ENCODE measurements at regions not wholly inside any gene's neighbourhood (a gene's known extent, or its start where the extent isn't known, plus 50 kb on each side); places are given as distances from the start of the nearest gene placed in this dataset.

DNA sequence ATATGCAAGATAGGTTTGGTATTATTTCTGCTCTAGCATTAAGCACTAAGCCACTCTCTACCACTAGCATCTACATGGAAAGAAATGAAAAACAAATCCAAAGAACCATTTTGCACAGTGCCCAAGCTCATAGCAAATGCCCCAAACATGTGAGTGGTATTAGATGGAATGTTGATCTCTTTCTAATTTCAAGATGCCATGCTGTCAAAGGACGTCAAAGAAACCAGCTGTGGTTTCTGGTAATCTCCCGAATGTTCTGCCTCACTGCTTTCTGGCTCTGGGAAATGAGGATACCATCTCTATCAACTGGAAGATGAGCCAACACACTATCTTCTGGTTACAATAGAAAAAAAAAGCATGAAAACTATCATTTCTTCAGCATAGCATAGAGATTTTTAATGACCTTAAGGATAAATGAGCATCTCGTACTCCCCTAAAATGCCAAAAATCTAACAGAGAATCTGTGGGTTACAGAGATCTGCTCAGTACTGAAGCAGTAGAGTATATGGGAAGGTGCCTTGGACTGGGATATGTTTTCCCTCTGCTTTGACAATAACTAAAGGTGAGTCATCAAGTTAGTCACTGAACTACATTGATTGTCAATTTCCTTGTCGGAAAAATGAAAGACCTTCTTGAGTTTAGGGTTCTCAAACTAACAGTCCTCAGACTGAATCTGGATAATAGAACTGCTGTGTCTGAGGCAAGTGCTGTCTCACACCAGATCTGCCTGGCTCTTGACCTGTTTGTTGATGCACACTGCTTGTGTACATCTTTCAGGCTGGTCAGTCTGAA lies 244.8 kb upstream of the NCKAP5 start:
- TF ChIP-seq, protein P1, sequence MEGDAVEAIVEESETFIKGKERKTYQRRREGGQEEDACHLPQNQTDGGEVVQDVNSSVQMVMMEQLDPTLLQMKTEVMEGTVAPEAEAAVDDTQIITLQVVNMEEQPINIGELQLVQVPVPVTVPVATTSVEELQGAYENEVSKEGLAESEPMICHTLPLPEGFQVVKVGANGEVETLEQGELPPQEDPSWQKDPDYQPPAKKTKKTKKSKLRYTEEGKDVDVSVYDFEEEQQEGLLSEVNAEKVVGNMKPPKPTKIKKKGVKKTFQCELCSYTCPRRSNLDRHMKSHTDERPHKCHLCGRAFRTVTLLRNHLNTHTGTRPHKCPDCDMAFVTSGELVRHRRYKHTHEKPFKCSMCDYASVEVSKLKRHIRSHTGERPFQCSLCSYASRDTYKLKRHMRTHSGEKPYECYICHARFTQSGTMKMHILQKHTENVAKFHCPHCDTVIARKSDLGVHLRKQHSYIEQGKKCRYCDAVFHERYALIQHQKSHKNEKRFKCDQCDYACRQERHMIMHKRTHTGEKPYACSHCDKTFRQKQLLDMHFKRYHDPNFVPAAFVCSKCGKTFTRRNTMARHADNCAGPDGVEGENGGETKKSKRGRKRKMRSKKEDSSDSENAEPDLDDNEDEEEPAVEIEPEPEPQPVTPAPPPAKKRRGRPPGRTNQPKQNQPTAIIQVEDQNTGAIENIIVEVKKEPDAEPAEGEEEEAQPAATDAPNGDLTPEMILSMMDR (conservative IDR thresholded peaks at IDR 0.05; ENCODE audit: low read length) = no peak
- H3K4me3 ChIP-seq (ENCODE audit: low read length) = no peak overlapping the region
- peak; percentile 31 for DNase-seq (ENCODE audit: low read depth)

GRCh38 chr2:133814890-133815289 lies 246.6 kb upstream of the NCKAP5 start:
- no peak overlapping the region for H3K4me3 ChIP-seq (ENCODE audit: low read length)
- TF ChIP-seq, protein P1 (conservative IDR thresholded peaks at IDR 0.05; ENCODE audit: low read length) = no peak
- no peak for DNase-seq (ENCODE audit: low read depth)

DNA sequence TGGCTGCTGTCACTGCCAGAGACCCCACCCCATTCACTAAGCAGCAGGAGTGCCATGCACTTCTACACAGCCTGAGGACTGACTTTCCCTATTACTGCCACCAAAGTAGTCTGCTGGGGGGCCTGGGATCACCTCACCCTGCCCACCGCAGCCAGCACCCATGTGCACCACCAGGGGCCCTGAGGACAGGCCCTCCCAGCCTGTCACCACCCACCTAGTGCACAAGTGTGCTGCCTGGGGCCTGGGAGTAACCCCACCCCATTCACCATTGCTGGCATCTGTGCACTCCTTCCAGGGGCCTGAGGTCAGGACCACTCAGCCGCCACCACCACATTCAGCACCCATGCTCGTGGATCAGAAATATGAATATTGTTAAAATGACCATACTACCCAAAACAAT lies 247.8 kb upstream of the NCKAP5 start:
- no peak overlapping the region for H3K4me3 ChIP-seq (ENCODE audit: low read length)
- TF ChIP-seq, protein P1 (conservative IDR thresholded peaks at IDR 0.05; ENCODE audit: low read length) = no peak
- DNase-seq (ENCODE audit: low read depth) = no peak

DNA sequence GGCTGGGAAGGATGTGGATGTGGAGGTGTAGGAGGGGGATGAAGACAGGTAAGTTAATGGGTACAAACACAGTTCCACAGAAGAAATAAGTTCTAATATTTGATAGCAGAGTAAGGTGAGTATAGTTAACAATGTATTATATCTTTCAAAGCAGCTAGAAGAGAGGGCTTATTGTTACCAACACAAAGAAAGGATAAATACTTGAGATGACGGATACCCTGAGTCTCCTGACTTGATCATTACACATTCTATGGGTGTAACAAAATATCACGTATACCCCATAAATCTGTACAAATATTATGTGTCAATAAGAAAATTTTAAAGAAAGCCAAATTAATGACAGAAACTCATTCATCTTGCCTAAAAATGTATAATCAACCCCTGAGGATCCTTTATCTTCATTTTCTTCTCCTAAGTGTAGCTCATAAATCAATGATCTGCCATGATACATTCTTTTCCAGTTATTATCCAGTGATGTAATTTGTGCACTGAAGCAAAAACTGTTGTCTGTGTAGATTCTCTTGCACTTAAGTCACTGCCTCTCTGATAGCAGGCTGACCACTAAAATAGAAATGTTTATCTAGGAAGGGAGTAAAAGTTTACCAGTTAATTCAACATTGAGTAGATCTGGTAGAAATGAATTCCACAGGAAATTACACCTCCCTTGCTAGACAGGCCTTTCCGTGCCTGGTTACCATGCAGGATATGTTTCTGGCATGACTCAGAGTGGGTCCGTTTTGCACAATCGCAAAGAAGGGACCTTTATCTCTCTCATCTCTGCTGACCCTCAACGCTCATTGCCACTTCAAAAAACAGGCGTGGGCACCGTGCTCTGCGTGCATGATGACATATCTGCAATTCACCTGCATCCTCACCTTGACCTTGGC lies 249.7 kb upstream of the NCKAP5 start:
- TF ChIP-seq, protein P1 (conservative IDR thresholded peaks at IDR 0.05; ENCODE audit: low read length) = no peak
- peak; percentile 95 for DNase-seq (ENCODE audit: low read depth)
- H3K4me3 ChIP-seq (ENCODE audit: low read length) = no peak overlapping the region

GRCh38 chr2:133818661-133819060 lies 250.4 kb upstream of the NCKAP5 start:
- TF ChIP-seq, protein P1 (conservative IDR thresholded peaks at IDR 0.05; ENCODE audit: low read length) = no peak
- H3K4me3 ChIP-seq (ENCODE audit: low read length) = no peak overlapping the region
- DNase-seq (ENCODE audit: low read depth) = no peak

GRCh38 chr2:133819906-133820305 lies 251.6 kb upstream of the NCKAP5 start:
- no peak for DNase-seq (ENCODE audit: low read depth)
- H3K4me3 ChIP-seq (ENCODE audit: low read length) = no peak overlapping the region
- TF ChIP-seq, protein P1 (conservative IDR thresholded peaks at IDR 0.05; ENCODE audit: low read length) = no peak
